ENCODE measurements at regions not wholly inside any gene's neighbourhood (a gene's known extent, or its start where the extent isn't known, plus 50 kb on each side); places are given as distances from the start of the nearest gene placed in this dataset.

DNA sequence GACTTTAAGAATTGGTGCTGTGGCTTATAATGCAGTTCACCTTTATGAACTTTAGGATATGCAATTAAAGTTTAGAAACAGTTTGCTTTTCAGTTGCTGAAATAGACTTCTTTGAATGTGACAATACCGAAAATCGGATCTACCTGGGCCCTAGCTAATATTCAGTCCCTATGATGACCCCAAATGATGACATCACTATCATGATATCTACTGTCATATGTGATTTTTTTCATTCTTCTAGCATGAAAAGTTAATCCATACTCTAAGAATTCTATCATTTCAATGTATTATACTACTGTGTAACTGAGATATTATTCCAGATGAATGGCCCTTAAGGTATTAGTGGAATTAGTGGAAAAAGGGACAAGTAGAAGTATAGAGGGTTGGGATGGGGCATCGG is 487.2 kb upstream of the TUSC1 start:
- Histone ChIP-seq H3K27ac (ENCODE audit: low read depth, low read length) (no peak overlapping the region), H2BK5ac (ENCODE audit: low read depth, low read length) (no peak overlapping the region), H3K36me3 (ENCODE audit: control insufficient read depth in 2 of 4, insufficient read depth in 4 of 4, low read length in 3 of 4) (no peaks in the 10 kb centered on the region), H3K18ac (ENCODE audit: extremely low read depth, low read length) (no peak overlapping the region), H2BK20ac (ENCODE audit: low read length) (no peak overlapping the region), H3K27me3 (replicated peaks in 1 of 4; ENCODE audit: control insufficient read depth in 3 of 4, extremely low read depth in 1 of 4, insufficient read depth in 3 of 4, low read length in 3 of 4) (no peaks in the 10 kb centered on the region), H3K4me3 (ENCODE audit: extremely low read depth in 1 of 4, insufficient read depth in 2 of 4, low read depth in 3 of 4, low read length in 4 of 4) (no peak overlapping the region), H3K9ac (replicated peaks in 1 of 4; ENCODE audit: extremely low read depth in 1 of 4, low read depth in 3 of 4, low read length in 3 of 4) (no peak overlapping the region), H3K56ac (replicated peaks; ENCODE audit: insufficient read length, low read depth, low read length) (no peak overlapping the region), H2AFZ (ENCODE audit: low read length) (no peak overlapping the region), H3K23ac (ENCODE audit: insufficient read length) (no peak overlapping the region), H3K4ac (replicated peaks; ENCODE audit: insufficient read length, low read depth, low read length) (no peak overlapping the region), H3K79me1 (ENCODE audit: low read depth, low read length) (no peaks in the 10 kb centered on the region), H3K14ac (ENCODE audit: insufficient read length) (no peak overlapping the region), H4K91ac (replicated peaks; ENCODE audit: insufficient read length, low read length) (no peak overlapping the region), H2BK120ac (replicated peaks; ENCODE audit: low read depth, low read length) (no peak overlapping the region), H4K20me1 (replicated peaks in 1 of 2; ENCODE audit: control insufficient read depth in 1 of 2, insufficient read depth in 2 of 2, low read length in 2 of 2) (no peaks in the 10 kb centered on the region), H3K9me3 (ENCODE audit: insufficient read depth in 2 of 2, low read depth in 1 of 2, low read length in 1 of 2) (no peaks in the 10 kb centered on the region), H2AK5ac (ENCODE audit: low read depth, low read length) (no peak overlapping the region), H3K23me2 (ENCODE audit: low read depth, low read length) (no peaks in the 10 kb centered on the region), H3K4me1 (replicated peaks in 1 of 4; ENCODE audit: control insufficient read depth in 3 of 4, insufficient read depth in 4 of 4, low read length in 3 of 4) (no peaks in the 10 kb centered on the region), H2BK12ac (ENCODE audit: low read depth, low read length) (no peak overlapping the region), H3K79me2 (ENCODE audit: control insufficient read depth in 1 of 2, insufficient read depth in 2 of 2, low read length in 2 of 2) (no peaks in the 10 kb centered on the region), H4K8ac (ENCODE audit: extremely low read depth, insufficient read depth, low read length) (no peak overlapping the region), H2BK15ac (ENCODE audit: low read length) (no peak overlapping the region), H3K4me2 (ENCODE audit: insufficient read depth in 1 of 2, low read depth in 2 of 2, low read length in 2 of 2) (no peak overlapping the region), H4K5ac (ENCODE audit: insufficient read length, low read depth, low read length) (no peak overlapping the region)
- whole genome bisulfite sequencing, 2 experiments (ENCODE audit: extremely low coverage in 1 of 2, insufficient coverage in 1 of 2, insufficient read length in 1 of 2, insufficient replicate concordance in 2 of 2, low coverage in 1 of 2, low lambda C conversion rate in 2 of 2, missing lambda C conversion rate in 1 of 2), result 93% methylated on average over 3 of the region's 3 CpGs; no CpG with 5 or more reads in 1 of the 2 experiments
- no peak for FAIRE-seq
- no peak for TF ChIP-seq CHD1 (IDR thresholded peaks at IDR 0.05; ENCODE audit: low read depth, low read length)
- no peak for TF ChIP-seq BACH1 (IDR thresholded peaks at IDR 0.05; ENCODE audit: low read length)
- no peak for TF ChIP-seq YY1 (IDR thresholded peaks at IDR 0.05; ENCODE audit: low read depth, low read length)
- POLR2A ChIA-PET (ENCODE audit: partially characterized antibody), result no interaction called here
- CTCF ChIA-PET (ENCODE audit: partially characterized antibody), result no interaction called here
- no peak for DNase-seq (ENCODE audit: low read depth in 1 of 2, low spot score in 2 of 2)
